Activated naive CD4-positive, alpha-beta T cell treated with anti-CD3 and anti-CD28 coated beads, Interleukin-2, amount 50 U/mL, for 24 hours (primary cell): ENCODE measurements at regions not wholly inside any gene's neighbourhood (a gene's known extent, or its start where the extent isn't known, plus 50 kb on each side); places are given as distances from the start of the nearest gene placed in this dataset.
"Not testable (repeated sequence)": the region's sequence is repeated elsewhere in the genome, so short reads cannot be mapped to it uniquely, and the experiment has no call there.

ENCODE experiments used
- H3K27ac Mint-ChIP-seq: one replicate; pipeline ENCODE4 v1.8.0; 2021; ENCODE audit warnings: mild to moderate bottlenecking, mixed read lengths
- H3K27me3 Mint-ChIP-seq: one replicate; pipeline ENCODE4 v1.8.0; 2021; ENCODE audit warnings: mixed read lengths
- H3K36me3 Mint-ChIP-seq: one replicate; pipeline ENCODE4 v1.8.0; 2021; ENCODE audit warnings: mixed read lengths
- H3K4me1 Mint-ChIP-seq: one replicate; pipeline ENCODE4 v1.8.0; 2021; ENCODE audit warnings: mixed read lengths
- H3K4me3 Mint-ChIP-seq: one replicate; pipeline ENCODE4 v1.8.0; 2021; ENCODE audit warnings: mild to moderate bottlenecking, mixed read lengths
- H3K9me3 Mint-ChIP-seq: one replicate; pipeline ENCODE4 v1.8.0; 2021; ENCODE audit warnings: mixed read lengths

- peaks cover 12% of the 10 kb centered on the region for H3K27me3 Mint-ChIP-seq
- H3K36me3 Mint-ChIP-seq, result no peaks in the 10 kb centered on the region
- no peaks in the 10 kb centered on the region for H3K4me1 Mint-ChIP-seq
- H3K9me3 Mint-ChIP-seq, result no peaks in the 10 kb centered on the region
- H3K27ac Mint-ChIP-seq, result no peak overlapping the region
- no peak overlapping the region for H3K4me3 Mint-ChIP-seq
Measured at GRCh38 chr7:65453341-65454030, 79.8 kb downstream of the ZNF92 start.

GRCh38 chr7:65454469-65454868, 80.8 kb downstream of the ZNF92 start:
- no peak overlapping the region for H3K4me3 Mint-ChIP-seq
- H3K27me3 Mint-ChIP-seq, result peaks cover 10% of the 10 kb centered on the region
- no peaks in the 10 kb centered on the region for H3K36me3 Mint-ChIP-seq
- H3K27ac Mint-ChIP-seq, result no peak overlapping the region
- no peaks in the 10 kb centered on the region for H3K4me1 Mint-ChIP-seq
- no peaks in the 10 kb centered on the region for H3K9me3 Mint-ChIP-seq

GRCh38 chr7:65455050-65455449, 81.4 kb downstream of the ZNF92 start:
- not testable (repeated sequence) for H3K27me3 Mint-ChIP-seq, H3K36me3 Mint-ChIP-seq

GRCh38 chr7:65457705-65458104, 84.0 kb downstream of the ZNF92 start:
- H3K4me1 Mint-ChIP-seq, result no peaks in the 10 kb centered on the region
- H3K36me3 Mint-ChIP-seq, result no peaks in the 10 kb centered on the region
- H3K4me3 Mint-ChIP-seq, result no peak overlapping the region
- H3K27me3 Mint-ChIP-seq, result peaks cover 8% of the 10 kb centered on the region
- no peak overlapping the region for H3K27ac Mint-ChIP-seq
- H3K9me3 Mint-ChIP-seq, result no peaks in the 10 kb centered on the region

More at GRCh38 chr7:65455050-65455449, 81.4 kb downstream of the ZNF92 start:
- not testable (repeated sequence) for H3K27ac Mint-ChIP-seq, H3K4me3 Mint-ChIP-seq, H3K4me1 Mint-ChIP-seq, H3K9me3 Mint-ChIP-seq

- Mint-ChIP-seq H3K4me3 (no peak overlapping the region), H3K9me3 (no peaks in the 10 kb centered on the region), H3K27me3 (peaks cover 5% of the 10 kb centered on the region), H3K27ac (no peak overlapping the region), H3K4me1 (no peaks in the 10 kb centered on the region), H3K36me3 (no peaks in the 10 kb centered on the region)
Measured at GRCh38 chr7:65459438-65459837, 85.8 kb downstream of the ZNF92 start.

GRCh38 chr7:65462148-65462716, 88.6 kb downstream of the ZNF92 start:
- peaks cover 2% of the 10 kb centered on the region for H3K27me3 Mint-ChIP-seq
- no peaks in the 10 kb centered on the region for H3K9me3 Mint-ChIP-seq
- H3K4me1 Mint-ChIP-seq, result no peaks in the 10 kb centered on the region
- H3K4me3 Mint-ChIP-seq, result no peak overlapping the region
- no peak overlapping the region for H3K27ac Mint-ChIP-seq
- no peaks in the 10 kb centered on the region for H3K36me3 Mint-ChIP-seq

GRCh38 chr7:65463184-65463583, 89.5 kb downstream of the ZNF92 start:
- Mint-ChIP-seq H3K27ac (no peak overlapping the region), H3K27me3 (no peaks in the 10 kb centered on the region), H3K4me1 (no peaks in the 10 kb centered on the region), H3K9me3 (no peaks in the 10 kb centered on the region), H3K36me3 (no peaks in the 10 kb centered on the region), H3K4me3 (no peak overlapping the region)

GRCh38 chr7:65469919-65470558, 96.4 kb downstream of the ZNF92 start:
- H3K4me3 Mint-ChIP-seq, H3K9me3 Mint-ChIP-seq, H3K27ac Mint-ChIP-seq, H3K4me1 Mint-ChIP-seq, H3K27me3 Mint-ChIP-seq, H3K36me3 Mint-ChIP-seq: not testable (repeated sequence)

- Mint-ChIP-seq H3K4me1 (peaks cover 14% of the 10 kb centered on the region), H3K27me3 (peaks cover 1% of the 10 kb centered on the region), H3K36me3 (no peaks in the 10 kb centered on the region), H3K4me3 (no peak overlapping the region), H3K27ac (no peak overlapping the region), H3K9me3 (no peaks in the 10 kb centered on the region)
Measured at GRCh38 chr7:65471587-65471986, 97.9 kb downstream of the ZNF92 start.

GRCh38 chr7:65475040-65475726, 101.5 kb downstream of the ZNF92 start:
- no peak overlapping the region for H3K27ac Mint-ChIP-seq
- H3K9me3 Mint-ChIP-seq, result no peaks in the 10 kb centered on the region
- peaks cover 22% of the 10 kb centered on the region for H3K4me1 Mint-ChIP-seq
- H3K4me3 Mint-ChIP-seq, result no peak overlapping the region
- peaks cover 1% of the 10 kb centered on the region for H3K27me3 Mint-ChIP-seq
- H3K36me3 Mint-ChIP-seq, result peaks cover 7% of the 10 kb centered on the region

- peaks cover 7% of the 10 kb centered on the region for H3K36me3 Mint-ChIP-seq
- peaks cover 1% of the 10 kb centered on the region for H3K27me3 Mint-ChIP-seq
- no peak overlapping the region for H3K27ac Mint-ChIP-seq
- no peaks in the 10 kb centered on the region for H3K9me3 Mint-ChIP-seq
- no peak overlapping the region for H3K4me3 Mint-ChIP-seq
- H3K4me1 Mint-ChIP-seq, result peaks cover 22% of the 10 kb centered on the region
Measured at GRCh38 chr7:65475734-65476319, 102.2 kb downstream of the ZNF92 start.

GRCh38 chr7:65477326-65477725, 103.7 kb downstream of the ZNF92 start:
- no peak overlapping the region for H3K27ac Mint-ChIP-seq
- H3K27me3 Mint-ChIP-seq, result peaks cover 3% of the 10 kb centered on the region
- peaks cover 22% of the 10 kb centered on the region for H3K4me1 Mint-ChIP-seq
- peaks cover 7% of the 10 kb centered on the region for H3K36me3 Mint-ChIP-seq
- no peak overlapping the region for H3K4me3 Mint-ChIP-seq
- H3K9me3 Mint-ChIP-seq, result peaks cover 7% of the 10 kb centered on the region

GRCh38 chr7:65489260-65489767, 115.7 kb downstream of the ZNF92 start:
- no peaks in the 10 kb centered on the region for H3K4me1 Mint-ChIP-seq
- H3K9me3 Mint-ChIP-seq, result peaks cover 25% of the 10 kb centered on the region
- peaks cover 10% of the 10 kb centered on the region for H3K36me3 Mint-ChIP-seq
- H3K27ac Mint-ChIP-seq, result peak overlapping the region; percentile 43
- H3K27me3 Mint-ChIP-seq, result peaks cover 4% of the 10 kb centered on the region
- H3K4me3 Mint-ChIP-seq, result no peak overlapping the region

GRCh38 chr7:65496697-65497096, 123.0 kb downstream of the ZNF92 start:
- H3K27ac Mint-ChIP-seq, H3K4me1 Mint-ChIP-seq, H3K27me3 Mint-ChIP-seq, H3K36me3 Mint-ChIP-seq, H3K9me3 Mint-ChIP-seq, H3K4me3 Mint-ChIP-seq: not testable (repeated sequence)

- Mint-ChIP-seq H3K9me3 (no peaks in the 10 kb centered on the region), H3K27me3 (no peaks in the 10 kb centered on the region), H3K27ac (no peak overlapping the region)
Measured at GRCh38 chr7:65503434-65504152, 129.9 kb downstream of the ZNF92 start.

More at GRCh38 chr7:65503434-65504152, 129.9 kb downstream of the ZNF92 start:
- no peaks in the 10 kb centered on the region for H3K4me1 Mint-ChIP-seq
- H3K36me3 Mint-ChIP-seq, result no peaks in the 10 kb centered on the region
- H3K4me3 Mint-ChIP-seq, result no peak overlapping the region
